GM12891 (cell line): ENCODE measurements at regions not wholly inside any gene's neighbourhood (a gene's known extent, or its start where the extent isn't known, plus 50 kb on each side); places are given as distances from the start of the nearest gene placed in this dataset.

ENCODE experiments used
- DNase-seq: peaks from one replicate; pipeline ENCODE4 v3.0.0; 2011; ENCODE audit warnings: low spot score; ENCODE audit not compliant: insufficient read length
- FAIRE-seq: peaks from 2 replicates; lab custom pipeline; 2011; peaks lifted over from hg19 to GRCh38; lab: Jason Lieb, UNC
- PAX5 ChIP-seq: IDR thresholded peaks from 2 replicates; pipeline ENCODE4 v1.6.1; 2011; ENCODE audit warnings: low read length, moderate library complexity, mild to moderate bottlenecking; ENCODE audit not compliant: insufficient read depth, severe bottlenecking
- POLR2A ChIP-seq: IDR thresholded peaks from 2 replicates; pipeline ENCODE4 v1.6.1; 2011; ENCODE audit warnings: low read depth, low read length, control low read depth
- POLR2AphosphoS5 ChIP-seq: IDR thresholded peaks from 2 replicates; pipeline ENCODE4 v1.6.1; 2011; ENCODE audit warnings: low read depth, low read length, control low read depth
- POU2F2 ChIP-seq: IDR thresholded peaks from 2 replicates; pipeline ENCODE4 v1.6.1; 2011; ENCODE audit warnings: low read depth, mild to moderate bottlenecking, control low read depth, low read length, moderate library complexity
- SPI1 ChIP-seq: IDR thresholded peaks from 2 replicates; pipeline ENCODE4 v1.6.1; 2011; ENCODE audit warnings: low read depth, low read length, control low read depth
- TAF1 ChIP-seq: IDR thresholded peaks from 2 replicates; pipeline ENCODE4 v1.6.1; 2011; ENCODE audit warnings: low read depth, low read length, control low read depth

- FAIRE-seq (no peak), DNase-seq (no peak)
- no peak for TF ChIP-seq TAF1
- TF ChIP-seq PAX5 = no peak
- peak; percentile 85 for TF ChIP-seq SPI1
These were observed 682.0 kb downstream of the KCTD8 start for GRCh38 chr4:43766648-43767047.

DNA sequence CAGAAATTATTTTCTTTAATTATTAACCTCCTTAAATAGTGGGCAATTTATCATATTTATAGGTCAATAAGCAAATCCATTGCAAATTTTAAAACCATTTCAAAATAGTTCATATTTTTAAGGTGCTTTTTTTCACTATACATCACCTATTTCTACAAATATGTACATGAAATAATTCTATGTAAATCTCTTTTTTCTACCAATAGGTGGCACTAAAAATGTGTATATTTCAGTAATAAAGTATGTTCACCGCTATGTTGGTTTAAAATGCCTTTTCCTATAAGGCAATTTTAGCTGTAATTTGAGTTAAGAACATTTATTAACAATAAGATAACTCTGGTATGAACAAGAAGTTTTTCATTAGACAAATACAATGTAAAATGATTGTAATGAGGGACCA lies 672.2 kb downstream of the KCTD8 start:
- no peak for FAIRE-seq
- TF ChIP-seq SPI1 (no peak), POU2F2 (no peak), TAF1 (no peak), PAX5 (no peak)
- DNase-seq = no peak

- DNase-seq = no peak
- FAIRE-seq = no peak
- TF ChIP-seq TAF1 (no peak), POLR2AphosphoS5 (no peak), POU2F2 (no peak), SPI1 (no peak), PAX5 (no peak), POLR2A (no peak)
These were observed 670.3 kb downstream of the KCTD8 start for GRCh38 chr4:43778187-43778915.

DNA sequence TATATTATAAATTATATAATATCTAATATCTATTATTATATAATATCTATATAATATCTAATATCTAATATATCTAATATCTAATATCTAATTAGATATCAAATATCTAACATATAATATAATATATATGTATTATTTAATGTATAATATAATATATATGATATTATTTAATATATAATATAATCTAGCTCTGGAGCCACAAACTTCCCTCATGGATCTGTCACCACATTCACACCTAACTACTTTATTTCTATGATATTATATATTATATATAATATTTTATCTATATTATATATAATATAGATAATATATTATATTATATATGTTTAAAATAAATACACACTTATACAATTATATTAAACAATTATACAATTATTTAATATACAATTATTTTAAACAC lies 667.5 kb downstream of the KCTD8 start:
- TF ChIP-seq POLR2A = no peak
- no peak for TF ChIP-seq POLR2AphosphoS5
- TF ChIP-seq POU2F2 = no peak
- no peak for TF ChIP-seq SPI1
- TF ChIP-seq PAX5 = no peak
- no peak for TF ChIP-seq TAF1
- DNase-seq = no peak
- no peak for FAIRE-seq

GRCh38 chr4:43782391-43782790 lies 666.2 kb downstream of the KCTD8 start:
- no peak for TF ChIP-seq TAF1
- no peak for TF ChIP-seq POLR2A
- no peak for TF ChIP-seq POU2F2
- TF ChIP-seq POLR2AphosphoS5 = no peak
- TF ChIP-seq SPI1 = no peak
- TF ChIP-seq PAX5 = no peak
- no peak for FAIRE-seq
- no peak for DNase-seq

GRCh38 chr4:43816116-43816515 lies 632.5 kb downstream of the KCTD8 start:
- FAIRE-seq (no peak), DNase-seq (no peak)
- TF ChIP-seq TAF1 = no peak
- TF ChIP-seq POLR2A = no peak
- TF ChIP-seq POLR2AphosphoS5 = no peak
- TF ChIP-seq PAX5 = no peak
- TF ChIP-seq SPI1 = no peak
- no peak for TF ChIP-seq POU2F2

- no peak for DNase-seq
- FAIRE-seq = no peak
- TF ChIP-seq POLR2A (no peak), SPI1 (no peak), POLR2AphosphoS5 (no peak), PAX5 (no peak), POU2F2 (no peak), TAF1 (no peak)
These were observed 626.0 kb downstream of the KCTD8 start for GRCh38 chr4:43822621-43823020.

DNA sequence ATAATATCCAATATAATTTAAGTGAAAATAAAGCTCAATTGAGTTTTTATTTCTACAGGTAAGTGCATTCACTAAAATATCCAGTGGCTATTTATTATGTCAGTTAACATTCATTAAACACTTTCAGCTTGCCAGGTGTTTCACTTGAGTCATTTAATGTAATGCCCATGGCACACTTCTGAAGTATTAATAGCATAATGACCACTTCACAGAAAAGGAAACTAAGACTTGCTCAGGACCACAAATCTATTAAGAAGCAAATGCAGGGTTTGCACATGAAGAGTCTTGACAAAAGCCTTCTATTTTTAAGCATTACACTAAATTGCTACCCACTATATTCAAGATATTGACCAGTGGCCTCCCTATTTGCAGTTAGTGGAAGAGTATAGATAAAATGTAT lies 612.7 kb downstream of the KCTD8 start:
- FAIRE-seq = no peak
- DNase-seq = no peak
- TF ChIP-seq SPI1 (no peak), POU2F2 (no peak), TAF1 (no peak), POLR2A (no peak), PAX5 (no peak), POLR2AphosphoS5 (no peak)

DNA sequence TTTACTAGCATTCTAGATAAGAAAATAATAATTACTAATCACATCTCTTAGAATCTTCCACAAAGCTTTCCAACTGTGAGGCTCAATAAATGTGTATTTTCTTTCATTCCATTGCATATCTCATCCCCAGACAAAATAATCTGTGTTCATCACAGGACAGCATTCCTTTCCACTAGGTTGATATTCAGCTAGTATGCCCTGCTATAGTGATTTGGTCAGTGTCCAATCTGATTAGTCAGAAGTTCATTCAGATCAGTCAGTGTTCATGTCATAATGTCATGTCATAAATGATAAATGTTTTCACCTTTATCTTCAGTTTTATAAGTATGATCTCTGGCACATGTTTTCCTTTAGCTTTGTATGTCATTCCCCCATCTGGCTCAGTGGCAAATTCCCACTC lies 611.4 kb downstream of the KCTD8 start:
- no peak for TF ChIP-seq PAX5
- TF ChIP-seq POLR2AphosphoS5 = no peak
- no peak for TF ChIP-seq SPI1
- no peak for TF ChIP-seq POU2F2
- no peak for TF ChIP-seq POLR2A
- DNase-seq (no peak), FAIRE-seq (no peak)

- TF ChIP-seq POLR2AphosphoS5 = no peak
- no peak for TF ChIP-seq TAF1
- no peak for TF ChIP-seq POLR2A
- TF ChIP-seq SPI1 = no peak
- no peak for TF ChIP-seq PAX5
- TF ChIP-seq POU2F2 = no peak
- FAIRE-seq = no peak
- DNase-seq = no peak
These were observed 611.0 kb downstream of the KCTD8 start for GRCh38 chr4:43837604-43838003.

- TF ChIP-seq POLR2A (no peak), SPI1 (no peak), POLR2AphosphoS5 (no peak), PAX5 (no peak), TAF1 (no peak)
- FAIRE-seq (no peak), DNase-seq (no peak)
These were observed 606.0 kb downstream of the KCTD8 start for GRCh38 chr4:43842594-43842993.
